ENCODE measurements at regions not wholly inside any gene's neighbourhood (a gene's known extent, or its start where the extent isn't known, plus 50 kb on each side); places are given as distances from the start of the nearest gene placed in this dataset.
"Not testable (repeated sequence)": the region's sequence is repeated elsewhere in the genome, so short reads cannot be mapped to it uniquely, and the experiment has no call there.

- H2AFZ ChIP-seq (ENCODE audit: low read depth, low read length); H4K20me1 ChIP-seq (ENCODE audit: insufficient read depth, low read length); DNase-seq; H3K27me3 ChIP-seq (ENCODE audit: insufficient read depth, low read length, poor library complexity); H3K9me3 ChIP-seq (ENCODE audit: insufficient read depth, low read length, severe bottlenecking); H3K79me2 ChIP-seq (ENCODE audit: insufficient read depth, low read length); H3K4me3 ChIP-seq (ENCODE audit: low read depth in 1 of 2, low read length in 2 of 2); H3K4me1 ChIP-seq (ENCODE audit: insufficient read depth, low read length); H3K4me2 ChIP-seq (ENCODE audit: insufficient read depth, low read length); H3K9ac ChIP-seq (ENCODE audit: low read depth, low read length); H3K27ac ChIP-seq (ENCODE audit: low read length); ATAC-seq (ENCODE audit: insufficient read depth, low read depth); H3K36me3 ChIP-seq (ENCODE audit: insufficient read depth, low read length): not testable (repeated sequence)
Measured at GRCh38 chr9:66152406-66152805, 415.5 kb downstream of the FOXD4L4 start.

GRCh38 chr9:66153021-66153725 lies 416.2 kb downstream of the FOXD4L4 start:
- not testable (repeated sequence) for H3K4me2 ChIP-seq (ENCODE audit: insufficient read depth, low read length); DNase-seq; H3K9me3 ChIP-seq (ENCODE audit: insufficient read depth, low read length, severe bottlenecking); H3K4me3 ChIP-seq (ENCODE audit: low read depth in 1 of 2, low read length in 2 of 2); H3K36me3 ChIP-seq (ENCODE audit: insufficient read depth, low read length); H3K79me2 ChIP-seq (ENCODE audit: insufficient read depth, low read length); ATAC-seq (ENCODE audit: insufficient read depth, low read depth); H2AFZ ChIP-seq (ENCODE audit: low read depth, low read length); H3K27ac ChIP-seq (ENCODE audit: low read length); H3K9ac ChIP-seq (ENCODE audit: low read depth, low read length); H4K20me1 ChIP-seq (ENCODE audit: insufficient read depth, low read length); H3K27me3 ChIP-seq (ENCODE audit: insufficient read depth, low read length, poor library complexity); H3K4me1 ChIP-seq (ENCODE audit: insufficient read depth, low read length)

- H3K4me3 ChIP-seq (ENCODE audit: low read depth in 1 of 2, low read length in 2 of 2); H3K4me1 ChIP-seq (ENCODE audit: insufficient read depth, low read length); H2AFZ ChIP-seq (ENCODE audit: low read depth, low read length); H3K79me2 ChIP-seq (ENCODE audit: insufficient read depth, low read length); H3K9me3 ChIP-seq (ENCODE audit: insufficient read depth, low read length, severe bottlenecking); H3K36me3 ChIP-seq (ENCODE audit: insufficient read depth, low read length); H3K27me3 ChIP-seq (ENCODE audit: insufficient read depth, low read length, poor library complexity); ATAC-seq (ENCODE audit: insufficient read depth, low read depth); H4K20me1 ChIP-seq (ENCODE audit: insufficient read depth, low read length); DNase-seq; H3K4me2 ChIP-seq (ENCODE audit: insufficient read depth, low read length); H3K27ac ChIP-seq (ENCODE audit: low read length); H3K9ac ChIP-seq (ENCODE audit: low read depth, low read length): not testable (repeated sequence)
Measured at GRCh38 chr9:66153971-66154691, 417.2 kb downstream of the FOXD4L4 start.

GRCh38 chr9:66182316-66182715 lies 445.4 kb downstream of the FOXD4L4 start:
- H4K20me1 ChIP-seq (ENCODE audit: insufficient read depth, low read length); DNase-seq; H3K36me3 ChIP-seq (ENCODE audit: insufficient read depth, low read length); H3K4me1 ChIP-seq (ENCODE audit: insufficient read depth, low read length); H3K4me3 ChIP-seq (ENCODE audit: low read depth in 1 of 2, low read length in 2 of 2); H3K4me2 ChIP-seq (ENCODE audit: insufficient read depth, low read length); H3K27me3 ChIP-seq (ENCODE audit: insufficient read depth, low read length, poor library complexity); ATAC-seq (ENCODE audit: insufficient read depth, low read depth); H3K79me2 ChIP-seq (ENCODE audit: insufficient read depth, low read length); H3K9me3 ChIP-seq (ENCODE audit: insufficient read depth, low read length, severe bottlenecking); H3K9ac ChIP-seq (ENCODE audit: low read depth, low read length); H2AFZ ChIP-seq (ENCODE audit: low read depth, low read length); H3K27ac ChIP-seq (ENCODE audit: low read length): not testable (repeated sequence)

GRCh38 chr9:66183648-66184047 lies 446.7 kb downstream of the FOXD4L4 start:
- not testable (repeated sequence) for H3K79me2 ChIP-seq (ENCODE audit: insufficient read depth, low read length); H3K9me3 ChIP-seq (ENCODE audit: insufficient read depth, low read length, severe bottlenecking); H3K4me3 ChIP-seq (ENCODE audit: low read depth in 1 of 2, low read length in 2 of 2); ATAC-seq (ENCODE audit: insufficient read depth, low read depth); H3K4me2 ChIP-seq (ENCODE audit: insufficient read depth, low read length); DNase-seq; H3K36me3 ChIP-seq (ENCODE audit: insufficient read depth, low read length); H2AFZ ChIP-seq (ENCODE audit: low read depth, low read length); H3K27me3 ChIP-seq (ENCODE audit: insufficient read depth, low read length, poor library complexity); H3K9ac ChIP-seq (ENCODE audit: low read depth, low read length); H4K20me1 ChIP-seq (ENCODE audit: insufficient read depth, low read length); H3K27ac ChIP-seq (ENCODE audit: low read length); H3K4me1 ChIP-seq (ENCODE audit: insufficient read depth, low read length)

- H3K27me3 ChIP-seq (ENCODE audit: insufficient read depth, low read length, poor library complexity); H3K9me3 ChIP-seq (ENCODE audit: insufficient read depth, low read length, severe bottlenecking); H4K20me1 ChIP-seq (ENCODE audit: insufficient read depth, low read length); H3K9ac ChIP-seq (ENCODE audit: low read depth, low read length); H3K36me3 ChIP-seq (ENCODE audit: insufficient read depth, low read length); DNase-seq; H3K4me2 ChIP-seq (ENCODE audit: insufficient read depth, low read length); H3K79me2 ChIP-seq (ENCODE audit: insufficient read depth, low read length); H3K4me1 ChIP-seq (ENCODE audit: insufficient read depth, low read length); ATAC-seq (ENCODE audit: insufficient read depth, low read depth); H3K4me3 ChIP-seq (ENCODE audit: low read depth in 1 of 2, low read length in 2 of 2); H2AFZ ChIP-seq (ENCODE audit: low read depth, low read length); H3K27ac ChIP-seq (ENCODE audit: low read length): not testable (repeated sequence)
Measured at GRCh38 chr9:66197199-66197598, 460.3 kb downstream of the FOXD4L4 start.

- not testable (repeated sequence) for DNase-seq; ATAC-seq (ENCODE audit: insufficient read depth, low read depth); H3K9ac ChIP-seq (ENCODE audit: low read depth, low read length); H2AFZ ChIP-seq (ENCODE audit: low read depth, low read length); H3K27ac ChIP-seq (ENCODE audit: low read length); H4K20me1 ChIP-seq (ENCODE audit: insufficient read depth, low read length); H3K4me3 ChIP-seq (ENCODE audit: low read depth in 1 of 2, low read length in 2 of 2); H3K9me3 ChIP-seq (ENCODE audit: insufficient read depth, low read length, severe bottlenecking); H3K27me3 ChIP-seq (ENCODE audit: insufficient read depth, low read length, poor library complexity); H3K36me3 ChIP-seq (ENCODE audit: insufficient read depth, low read length); H3K4me2 ChIP-seq (ENCODE audit: insufficient read depth, low read length); H3K79me2 ChIP-seq (ENCODE audit: insufficient read depth, low read length); H3K4me1 ChIP-seq (ENCODE audit: insufficient read depth, low read length)
Measured at GRCh38 chr9:66198421-66198820, 461.5 kb downstream of the FOXD4L4 start.

- H3K27me3 ChIP-seq (ENCODE audit: insufficient read depth, low read length, poor library complexity); H3K4me1 ChIP-seq (ENCODE audit: insufficient read depth, low read length); H4K20me1 ChIP-seq (ENCODE audit: insufficient read depth, low read length); H2AFZ ChIP-seq (ENCODE audit: low read depth, low read length); H3K4me3 ChIP-seq (ENCODE audit: low read depth in 1 of 2, low read length in 2 of 2); H3K27ac ChIP-seq (ENCODE audit: low read length); H3K79me2 ChIP-seq (ENCODE audit: insufficient read depth, low read length); DNase-seq; H3K9me3 ChIP-seq (ENCODE audit: insufficient read depth, low read length, severe bottlenecking); H3K36me3 ChIP-seq (ENCODE audit: insufficient read depth, low read length); H3K4me2 ChIP-seq (ENCODE audit: insufficient read depth, low read length); H3K9ac ChIP-seq (ENCODE audit: low read depth, low read length): not testable (repeated sequence)
- ATAC-seq (ENCODE audit: insufficient read depth, low read depth), result 0 out of 3 replicates have a peak, but pooled peaks have one; percentile 53
Measured at GRCh38 chr9:66206617-66207016, 469.7 kb downstream of the FOXD4L4 start.
